CD4-positive, alpha-beta T cell treated with Interleukin-1 beta for 1 hour (primary cell): ENCODE measurements at regions not wholly inside any gene's neighbourhood (a gene's known extent, or its start where the extent isn't known, plus 50 kb on each side); places are given as distances from the start of the nearest gene placed in this dataset.

ENCODE experiments used
- DNase-seq, 2 donors: peaks; one replicate each; pipeline ENCODE4 v3.0.0-alpha.2; 2020 to 2022

DNA sequence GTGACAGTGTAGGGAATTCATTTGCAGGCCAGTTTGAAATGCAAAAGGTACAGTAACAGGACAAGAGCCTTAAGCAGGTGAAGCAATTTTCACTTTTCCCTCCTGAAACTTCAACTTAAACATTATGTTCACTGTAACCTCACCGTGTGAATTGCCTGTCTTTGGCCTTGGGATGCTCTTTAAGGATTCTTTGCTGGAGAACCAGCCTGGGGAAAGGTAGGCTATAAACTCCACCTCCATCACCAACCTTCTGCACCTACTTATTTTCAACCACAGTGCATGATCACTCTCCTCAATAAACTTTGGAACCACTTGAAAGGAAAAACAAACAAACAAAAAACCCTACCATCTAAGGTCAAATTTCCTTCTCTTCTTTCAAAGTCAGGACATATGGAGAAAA, 300.5 kb downstream of the TLE1 start:
- DNase-seq: no peak

DNA sequence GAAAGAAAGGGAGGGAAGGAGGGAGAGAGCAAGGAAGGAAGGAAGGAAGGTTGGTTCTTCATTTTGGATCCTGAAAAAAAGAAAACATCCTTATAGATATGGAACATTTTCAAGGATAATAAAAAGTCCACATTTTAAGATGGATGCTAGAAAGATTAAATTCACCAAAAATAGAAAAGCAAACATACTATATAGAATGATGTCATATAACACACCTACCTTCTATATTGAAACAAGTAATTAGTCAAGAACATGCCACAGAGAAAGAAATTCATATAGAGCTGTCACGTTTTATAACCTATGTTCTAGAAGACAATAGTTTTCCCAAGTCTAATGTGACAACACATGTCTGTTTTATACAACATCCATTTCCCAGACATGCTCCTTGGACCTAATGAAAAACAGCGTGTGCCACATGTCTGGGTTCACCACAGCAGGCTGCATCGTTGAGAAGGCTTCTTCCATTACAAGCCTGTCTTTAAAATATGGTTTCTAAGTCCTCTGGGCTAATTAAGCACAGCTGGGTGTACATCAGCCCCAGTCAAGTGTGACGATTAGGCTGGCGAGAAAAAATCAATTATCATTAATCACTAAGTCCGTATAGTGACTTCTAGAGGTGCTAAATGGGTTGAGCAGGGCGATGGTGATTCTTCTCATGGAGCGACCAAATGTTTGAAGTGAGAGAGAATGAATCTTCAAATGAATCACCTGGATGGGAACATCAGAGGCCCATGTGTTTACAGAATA, 301.8 kb downstream of the TLE1 start:
- DNase-seq: no peak

DNA sequence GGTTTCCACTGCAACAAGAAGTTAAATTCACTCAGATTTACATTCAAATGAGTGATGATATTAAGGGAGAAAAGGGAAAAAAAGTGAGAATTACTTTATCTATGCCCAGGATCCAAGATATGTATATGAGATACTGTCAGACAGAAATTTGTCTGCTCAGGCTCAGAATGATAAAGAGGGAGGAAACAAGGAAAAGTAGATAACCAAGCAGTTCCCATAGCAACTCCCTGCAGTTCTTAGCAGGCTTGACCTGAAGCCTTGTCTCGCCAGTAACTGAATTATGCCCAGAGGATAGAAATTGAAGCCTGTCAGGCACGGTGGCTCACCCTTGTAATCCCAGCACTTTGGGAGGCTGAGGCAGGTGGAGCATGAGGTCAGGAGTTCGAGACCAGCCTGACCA, 304.4 kb downstream of the TLE1 start:
- DNase-seq: no peak

- no peak for DNase-seq
Observed at GRCh38 chr9:81382281-81382680, 307.1 kb downstream of the TLE1 start.

DNA sequence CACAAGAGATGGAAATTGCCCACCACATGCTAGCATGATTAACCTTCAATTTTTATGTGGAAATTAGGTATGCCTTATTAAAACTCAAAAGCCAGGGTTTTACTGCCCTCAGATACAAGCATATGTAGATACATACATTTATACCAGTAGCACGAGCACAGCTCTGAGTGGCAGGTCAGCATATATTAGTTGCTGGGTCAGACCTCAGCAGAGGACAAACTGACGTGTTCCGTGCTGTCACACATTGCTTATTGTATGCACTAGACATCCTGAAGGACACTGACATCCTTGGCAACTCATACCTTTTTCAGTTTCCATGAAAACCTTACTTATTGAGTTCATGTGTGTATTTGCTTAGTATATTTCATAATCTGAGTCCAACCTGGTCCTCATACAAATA, 307.7 kb downstream of the TLE1 start:
- no peak for DNase-seq

DNA sequence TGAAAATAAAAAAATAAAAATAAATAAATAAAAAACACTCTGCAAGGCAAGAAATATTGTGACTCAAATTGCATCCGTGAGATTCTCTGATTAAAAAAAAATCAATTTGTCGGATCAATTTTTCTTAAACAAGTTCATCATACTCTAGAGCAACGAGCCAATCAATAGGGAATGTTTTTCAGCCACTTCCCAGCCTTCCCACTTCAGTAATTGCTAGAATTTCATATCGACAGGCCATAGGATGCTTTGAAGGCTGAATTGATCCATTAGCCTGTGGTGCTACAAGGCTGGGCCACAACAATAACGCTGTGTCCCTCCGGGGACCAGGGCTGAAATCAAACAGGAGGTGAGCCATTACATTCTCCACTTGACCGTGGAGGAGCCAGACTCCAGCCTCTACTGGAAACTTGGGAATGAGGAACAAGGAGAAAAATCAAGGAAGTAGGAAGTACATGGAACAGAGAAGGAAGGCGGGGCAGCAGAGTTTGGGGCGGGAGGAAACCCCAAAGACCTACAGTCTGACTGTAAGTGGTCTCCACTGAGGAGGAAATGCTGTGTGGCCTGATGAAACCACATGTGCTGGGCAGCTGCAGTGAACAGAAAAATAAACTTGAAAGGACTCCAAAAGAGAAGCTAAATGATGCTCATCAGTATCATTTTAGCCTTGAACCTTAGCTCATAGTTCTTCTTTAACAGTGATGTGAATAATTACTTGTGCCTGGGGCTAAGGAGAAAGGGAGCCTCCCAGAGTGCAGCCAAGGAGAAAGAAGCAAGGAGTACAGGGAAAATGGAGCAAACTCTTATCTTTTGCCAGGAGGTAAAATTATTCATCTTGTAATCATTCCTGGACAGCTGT, 308.6 kb downstream of the TLE1 start:
- no peak for DNase-seq

GRCh38 chr9:81379655-81380054, 309.7 kb downstream of the TLE1 start:
- no peak for DNase-seq

- no peak for DNase-seq
Observed at GRCh38 chr9:81377921-81378320, 311.4 kb downstream of the TLE1 start.

DNA sequence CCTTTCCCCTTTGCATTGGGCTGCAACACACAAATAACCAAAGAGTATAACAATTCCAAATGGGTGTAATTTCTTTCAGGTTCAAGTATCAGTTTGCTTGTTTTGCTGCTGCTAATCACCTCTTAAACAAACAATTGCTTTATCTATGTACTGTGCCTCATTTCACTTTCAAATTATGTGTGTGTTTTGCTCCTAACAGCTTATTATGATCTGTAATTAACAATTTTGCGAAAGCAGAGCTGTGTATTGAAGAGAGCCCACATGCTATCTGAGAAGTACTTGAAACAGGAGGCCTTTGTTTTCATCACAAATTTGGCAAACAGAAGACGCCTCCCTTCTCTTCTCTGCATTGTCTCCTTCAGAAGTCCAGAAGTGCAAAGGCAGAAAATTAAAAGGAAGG, 312.0 kb downstream of the TLE1 start:
- no peak for DNase-seq

DNA sequence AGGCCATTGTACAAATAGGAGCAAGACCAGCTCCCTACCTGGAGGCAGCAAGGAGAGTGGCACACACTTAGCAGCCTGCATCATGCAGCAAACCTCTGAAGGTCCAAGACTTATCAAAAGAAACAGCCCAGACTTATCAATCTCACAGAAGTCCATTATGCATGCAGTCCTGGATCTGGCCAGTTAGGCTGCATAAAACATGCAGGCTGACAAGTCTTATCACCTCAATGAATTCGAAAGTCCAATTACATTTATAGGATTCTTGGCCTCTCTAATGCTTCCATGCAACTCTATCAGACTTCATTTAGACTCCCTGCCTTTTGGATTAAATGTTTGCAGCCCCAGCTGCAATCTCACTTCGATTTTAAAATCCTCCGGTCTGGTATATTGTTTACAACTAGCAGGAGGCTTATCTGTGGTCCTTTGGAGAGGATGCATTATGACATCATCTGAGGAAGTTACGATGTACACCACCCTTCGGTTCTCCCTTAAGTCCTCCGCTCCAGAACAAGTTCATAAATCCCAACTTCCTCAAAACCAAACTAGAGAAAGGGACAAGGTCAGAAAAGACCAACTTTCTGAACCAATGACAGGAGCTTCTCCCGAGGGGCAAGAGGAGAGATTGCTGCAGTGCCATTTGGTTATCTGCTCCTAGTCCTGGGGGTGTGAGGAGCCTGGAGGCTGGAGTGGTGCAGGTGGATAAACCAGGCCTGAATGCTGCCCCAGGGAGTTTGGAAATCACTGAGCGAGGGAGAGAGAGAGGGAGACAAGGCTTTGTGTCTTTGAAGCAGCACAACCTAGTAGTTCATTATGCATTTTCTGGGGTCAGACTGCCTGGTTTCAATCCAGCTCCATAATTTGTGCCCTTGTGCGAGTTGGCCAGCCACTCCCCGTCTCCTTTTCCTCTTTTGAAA, 313.9 kb downstream of the TLE1 start:
- no peak for DNase-seq

DNA sequence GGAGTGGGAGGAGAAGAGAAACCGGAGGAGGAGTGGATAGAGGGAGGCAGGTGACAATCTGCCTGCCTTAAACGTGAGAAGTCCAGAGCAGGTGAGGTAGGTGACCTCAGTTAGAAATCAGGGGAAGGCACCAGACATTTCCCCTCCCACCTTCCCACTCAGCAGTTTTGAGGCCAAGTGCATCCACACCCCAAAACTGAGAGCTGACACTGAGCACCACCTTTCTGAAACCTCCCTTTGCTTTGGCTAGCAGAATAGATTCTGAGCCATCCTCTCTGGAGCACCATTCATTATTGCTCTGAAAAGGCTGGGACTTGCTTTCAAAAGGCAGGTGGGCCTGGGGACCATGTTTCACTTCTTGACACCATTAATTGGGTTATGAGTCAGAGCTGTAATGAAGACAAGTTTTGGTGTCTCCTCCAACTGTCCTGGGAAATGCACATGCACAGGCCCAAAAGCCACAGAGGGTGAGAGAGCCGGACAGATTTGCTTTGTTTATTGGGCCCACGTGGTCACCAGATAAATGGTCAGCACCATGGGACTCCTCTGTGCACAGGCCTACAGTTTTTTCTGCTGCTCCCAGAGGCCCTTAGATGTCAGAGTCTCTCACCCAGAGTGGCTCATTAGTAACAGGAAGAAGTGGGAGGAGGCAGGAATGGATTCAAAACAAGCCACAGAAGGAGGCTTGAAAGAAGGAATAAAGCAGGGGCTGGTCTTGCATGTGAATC, 314.7 kb downstream of the TLE1 start:
- DNase-seq: no peak

DNA sequence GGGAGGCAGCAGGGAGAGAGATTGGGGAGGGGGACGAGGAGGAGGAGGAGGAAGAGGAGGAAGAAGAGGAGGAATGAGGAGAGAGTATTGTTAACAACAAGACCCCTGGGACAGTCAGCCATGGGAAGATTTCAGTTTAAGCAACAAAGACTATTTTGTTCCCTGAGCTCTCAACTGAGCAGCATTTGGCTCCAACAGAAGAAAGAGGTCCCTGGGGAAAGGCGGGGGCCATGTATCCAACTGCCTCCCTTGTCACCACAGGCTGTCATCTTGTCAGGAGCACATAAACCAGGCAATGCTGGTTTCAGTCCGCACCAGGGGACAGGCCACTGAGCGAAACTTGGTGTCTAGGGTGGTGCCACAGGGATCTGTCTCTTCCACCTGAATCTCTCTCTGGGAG, 316.1 kb downstream of the TLE1 start:
- no peak for DNase-seq

- no peak for DNase-seq
Observed at GRCh38 chr9:81372628-81373191, 316.6 kb downstream of the TLE1 start.

GRCh38 chr9:81371824-81372223, 317.5 kb downstream of the TLE1 start:
- no peak for DNase-seq

DNA sequence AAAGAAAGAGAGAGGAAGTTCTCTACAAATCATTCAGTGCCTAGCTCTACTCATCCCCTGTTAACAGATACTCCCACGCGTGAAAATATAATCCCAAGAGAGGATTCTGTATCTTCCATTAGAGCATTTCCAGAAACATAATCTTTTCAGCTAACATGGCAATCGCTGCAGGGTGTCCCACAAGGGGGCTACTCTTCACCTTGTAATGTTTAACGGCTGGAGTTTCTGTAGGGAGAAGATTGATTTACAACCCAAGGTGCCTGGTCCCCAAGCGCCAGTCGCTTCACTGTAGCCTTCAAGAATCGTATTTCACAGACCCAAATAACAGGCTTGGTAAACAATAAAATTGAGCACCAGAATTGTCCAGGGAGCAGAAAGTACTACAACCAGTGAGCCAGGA, 318.7 kb downstream of the TLE1 start:
- DNase-seq: no peak

GRCh38 chr9:81370096-81370495, 319.3 kb downstream of the TLE1 start:
- no peak for DNase-seq

DNA sequence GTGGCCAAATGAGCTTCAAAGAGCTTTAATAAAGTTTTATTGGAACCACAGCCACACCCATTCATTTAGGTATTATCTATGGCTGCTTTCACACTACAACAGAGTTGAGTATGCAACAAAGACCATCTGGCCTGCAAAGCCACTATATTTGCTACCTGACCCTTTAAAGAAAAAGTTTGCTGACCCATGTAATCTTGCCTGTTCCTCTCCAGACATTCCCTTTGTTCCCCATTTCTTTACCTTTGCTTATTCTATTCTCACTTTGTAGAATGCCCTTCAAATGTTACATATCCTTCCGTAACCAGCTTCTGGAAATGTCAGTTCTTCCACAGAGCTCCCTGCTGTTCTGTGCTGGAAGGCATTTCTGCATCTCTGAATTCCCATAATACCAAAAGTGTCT, 320.2 kb downstream of the TLE1 start:
- no peak for DNase-seq

GRCh38 chr9:81363916-81364480, 325.3 kb downstream of the TLE1 start:
- DNase-seq: no peak

DNA sequence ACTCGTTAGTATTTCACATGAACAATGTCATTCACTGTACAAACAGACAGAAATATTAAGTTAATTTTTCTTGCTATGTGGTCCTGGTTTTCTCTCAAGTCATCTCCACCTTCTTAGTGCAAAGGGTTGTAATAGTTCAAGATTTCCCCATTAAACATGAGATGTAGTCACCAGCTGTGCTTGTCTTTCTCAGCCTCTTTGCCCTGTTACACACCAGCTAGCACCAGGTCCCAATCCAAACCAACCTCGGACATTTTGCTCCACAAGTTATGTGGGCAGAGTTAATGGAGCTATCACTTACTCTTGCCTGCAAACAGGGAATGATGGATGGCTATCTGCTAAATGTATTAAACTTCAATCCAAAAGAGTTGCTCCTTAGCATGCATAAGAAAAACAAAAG, 328.1 kb downstream of the TLE1 start:
- DNase-seq: no peak

- DNase-seq: no peak
Observed at GRCh38 chr9:81351166-81351565, 338.2 kb downstream of the TLE1 start.

GRCh38 chr9:81344366-81344765, 345.0 kb downstream of the TLE1 start:
- no peak for DNase-seq

DNA sequence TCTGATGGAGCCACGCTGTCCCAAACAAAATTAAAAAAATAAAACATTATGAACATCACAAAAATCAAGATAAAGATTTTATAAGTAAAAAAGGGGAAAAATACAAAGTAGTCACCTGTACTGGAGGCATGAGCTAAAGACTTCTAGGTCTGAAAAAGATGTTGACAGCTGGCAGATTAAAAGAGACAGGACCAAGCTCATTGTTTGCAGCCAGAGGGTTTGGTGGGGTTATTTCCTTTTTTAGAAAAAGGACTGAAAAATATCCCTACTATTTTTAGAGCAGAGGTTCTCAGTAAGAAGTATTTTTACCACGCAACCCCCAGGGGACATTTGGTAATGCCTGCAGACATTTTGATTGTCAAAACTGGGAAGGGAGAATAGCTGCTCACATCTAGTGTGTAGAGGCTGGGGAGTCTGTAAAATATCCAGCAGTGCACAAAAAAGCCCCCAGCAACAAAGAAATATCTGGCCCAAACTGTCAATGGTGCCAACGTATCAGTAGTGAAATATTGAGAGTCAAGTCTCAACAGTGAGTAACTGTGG, 353.4 kb downstream of the TLE1 start:
- DNase-seq: no peak
